GM21723 (cell line): ENCODE measurements at regions not wholly inside any gene's neighbourhood (a gene's known extent, or its start where the extent isn't known, plus 50 kb on each side); places are given as distances from the start of the nearest gene placed in this dataset.

ENCODE experiments used
- ATAC-seq: cut with Tn5 transposase; IDR thresholded peaks from one replicate; pipeline ENCODE4 v1.9.1; 2021; ENCODE audit warnings: mild to moderate bottlenecking, moderate library complexity; ENCODE audit not compliant: unreplicated experiment

DNA sequence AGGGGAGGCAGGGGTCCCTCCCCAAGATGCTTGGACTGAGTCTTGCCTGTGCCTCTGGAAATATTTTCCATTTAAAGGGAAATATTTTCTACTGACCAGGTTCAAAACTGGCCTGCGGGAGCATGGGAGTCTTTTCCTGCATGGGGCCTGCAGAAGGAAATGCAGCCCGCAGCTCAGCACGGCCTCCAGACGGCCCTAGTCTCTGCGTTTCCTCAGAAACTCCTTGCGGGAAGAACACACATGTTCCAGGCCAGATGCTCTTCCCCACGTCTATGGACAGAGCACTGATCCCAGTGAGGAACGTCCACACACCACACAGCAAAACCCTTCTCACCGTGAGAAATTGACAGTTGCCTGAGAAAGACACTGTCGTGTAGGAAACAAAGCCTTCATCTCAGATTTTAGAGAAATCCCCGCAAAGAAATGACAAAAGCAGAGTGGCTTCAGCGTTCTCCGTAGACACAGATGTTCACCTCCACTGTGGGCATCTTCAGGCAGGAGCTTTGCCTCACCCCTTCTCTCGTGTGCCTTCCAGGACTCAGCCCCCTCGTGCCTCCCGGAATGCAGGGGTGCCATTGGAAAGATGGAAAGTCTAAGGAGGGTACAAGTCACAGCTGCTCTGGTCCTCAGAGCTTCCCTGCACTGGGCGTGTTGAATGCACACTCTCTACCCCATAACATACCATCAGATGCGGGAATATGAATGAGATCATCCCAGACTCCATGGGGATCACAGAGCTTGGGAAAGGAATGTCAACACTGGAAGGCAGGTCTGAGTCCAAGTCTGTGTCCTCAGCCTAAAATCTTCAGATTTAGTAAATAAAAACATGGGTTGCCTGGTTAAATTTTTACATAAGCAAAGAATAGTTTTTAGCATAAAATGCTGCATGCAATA is 438.7 kb upstream of the SALL3 start:
- no peak for ATAC-seq

DNA sequence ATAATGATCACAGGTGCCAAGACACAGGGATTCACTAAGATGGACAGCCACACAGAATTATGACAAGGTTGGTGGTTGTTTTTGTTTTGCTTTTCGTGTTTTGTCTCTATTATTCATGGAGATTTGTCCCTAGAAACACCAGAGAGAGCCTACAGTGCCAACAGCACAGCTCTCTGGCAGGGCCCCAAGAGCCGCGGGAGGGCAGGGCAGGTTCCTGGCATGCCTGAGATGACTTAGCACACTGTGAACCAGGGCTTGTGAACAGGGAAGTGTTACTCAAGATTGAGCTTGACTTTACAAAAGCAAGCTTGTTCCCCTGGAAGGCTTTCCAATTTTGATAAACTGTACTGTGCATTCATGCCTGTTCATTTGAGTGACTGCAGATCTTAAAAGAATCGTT is 437.4 kb upstream of the SALL3 start:
- no peak for ATAC-seq

DNA sequence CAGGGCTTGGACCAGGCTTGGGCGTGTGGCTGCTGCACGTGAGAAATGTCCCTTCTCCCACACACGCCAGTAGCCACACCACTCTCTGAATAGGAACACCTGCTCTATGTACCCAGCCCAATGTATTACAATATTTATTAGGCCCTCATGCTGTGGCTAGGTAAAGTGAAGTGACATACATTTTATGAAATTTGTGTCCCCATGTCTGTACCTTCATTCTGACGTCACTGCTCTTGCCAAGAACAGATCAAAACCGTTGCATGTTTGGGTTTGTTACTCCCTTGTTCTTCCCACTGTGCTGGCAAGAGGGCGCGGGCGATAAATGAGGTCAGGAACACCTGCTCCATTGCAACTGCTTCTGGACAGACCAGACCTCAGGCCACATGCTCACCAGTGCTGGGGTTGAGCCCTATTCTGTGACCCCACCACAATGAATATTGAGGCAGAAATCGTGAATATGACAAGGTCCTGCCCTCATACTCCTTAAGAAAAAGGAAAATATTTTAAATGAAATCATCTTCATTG is 436.4 kb upstream of the SALL3 start:
- ATAC-seq: no peak

DNA sequence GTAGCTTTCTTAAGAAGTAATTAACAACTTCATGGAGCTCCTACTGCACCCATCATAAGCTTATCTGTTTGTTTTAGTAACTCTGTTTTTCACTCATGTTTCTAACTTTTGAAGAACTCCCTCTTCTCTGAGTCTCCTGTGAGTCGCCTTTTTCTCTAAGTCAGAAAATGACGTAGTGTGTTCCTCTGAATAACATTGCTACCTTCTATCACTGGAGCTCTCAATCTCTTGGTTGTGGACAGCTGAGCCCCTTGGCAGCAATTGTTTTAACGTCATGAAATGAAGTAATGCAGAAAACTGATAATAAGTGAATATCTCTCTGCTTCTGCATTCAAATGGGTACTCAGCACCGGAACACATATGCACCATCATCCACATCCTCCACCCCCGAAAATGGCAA is 433.3 kb upstream of the SALL3 start:
- ATAC-seq: no peak

DNA sequence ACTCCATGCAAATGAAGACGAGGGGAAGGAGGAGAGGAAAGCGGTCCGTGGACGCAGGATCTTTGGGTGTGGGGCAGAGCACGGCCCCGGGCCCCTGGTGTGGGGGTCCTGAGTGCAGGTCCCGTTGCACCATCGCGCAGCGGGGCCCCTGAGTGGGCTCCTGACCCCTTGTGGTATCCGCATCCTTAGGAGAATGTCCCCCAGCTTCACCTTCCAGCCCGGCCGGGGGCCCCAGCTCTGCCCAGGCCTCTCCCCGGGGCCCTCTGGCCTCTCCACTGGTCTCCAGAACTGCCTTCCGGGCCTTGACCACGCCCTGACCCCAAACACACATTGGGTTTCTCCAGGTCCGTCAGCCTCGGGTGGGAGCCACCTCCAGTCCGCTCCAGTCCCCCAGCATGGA is 431.8 kb upstream of the SALL3 start:
- ATAC-seq: no peak

DNA sequence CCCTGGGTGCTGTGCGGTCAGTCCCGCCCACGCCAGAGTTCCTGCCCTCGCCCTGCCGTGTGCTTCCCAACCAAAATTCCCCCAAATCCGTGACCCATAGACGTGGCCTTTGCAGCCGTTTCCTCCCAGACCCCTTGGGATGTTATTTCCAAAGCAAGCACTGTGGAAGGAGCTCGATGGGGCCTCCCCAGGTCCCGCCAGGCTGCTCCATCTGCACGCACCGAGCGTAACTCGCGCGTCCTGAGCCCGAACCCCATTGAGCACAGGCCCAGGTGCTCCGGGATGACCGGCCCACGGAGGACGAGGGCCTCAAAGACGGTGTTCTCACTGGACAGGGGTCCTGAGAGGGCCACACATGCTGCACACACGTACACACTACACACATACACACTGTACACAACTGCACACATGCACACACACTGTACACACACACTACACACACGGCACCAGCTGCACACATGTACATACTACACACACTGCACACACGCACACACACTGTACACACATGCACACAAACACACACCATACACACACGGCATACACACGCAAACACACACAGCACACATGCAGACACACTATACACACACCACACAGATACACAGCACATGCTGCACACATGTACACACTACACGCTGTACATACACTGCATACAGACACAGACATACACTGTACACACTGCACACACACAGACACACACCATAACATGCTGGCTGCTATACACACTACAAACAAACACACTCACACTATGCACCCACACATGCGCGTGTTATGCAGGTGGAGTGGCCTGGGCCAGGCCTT is 431.2 kb upstream of the SALL3 start:
- ATAC-seq: no peak

DNA sequence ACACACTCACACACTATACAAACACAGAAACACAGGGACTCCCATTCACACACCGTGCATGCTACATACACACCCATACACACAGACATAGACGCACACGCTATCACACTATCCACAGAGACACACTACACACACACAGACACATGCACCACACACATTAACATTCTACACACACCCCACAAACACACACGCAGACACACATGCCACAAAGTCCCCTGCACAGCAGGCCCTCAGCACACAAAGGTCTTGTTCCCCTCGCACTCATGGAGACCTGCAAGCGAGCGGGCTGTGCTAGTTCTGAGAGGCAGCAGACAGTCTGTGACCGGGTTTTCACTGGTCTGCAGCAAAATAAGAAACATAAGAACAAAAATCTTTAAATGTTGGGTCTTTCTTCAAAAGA is 429.6 kb upstream of the SALL3 start:
- ATAC-seq: no peak

DNA sequence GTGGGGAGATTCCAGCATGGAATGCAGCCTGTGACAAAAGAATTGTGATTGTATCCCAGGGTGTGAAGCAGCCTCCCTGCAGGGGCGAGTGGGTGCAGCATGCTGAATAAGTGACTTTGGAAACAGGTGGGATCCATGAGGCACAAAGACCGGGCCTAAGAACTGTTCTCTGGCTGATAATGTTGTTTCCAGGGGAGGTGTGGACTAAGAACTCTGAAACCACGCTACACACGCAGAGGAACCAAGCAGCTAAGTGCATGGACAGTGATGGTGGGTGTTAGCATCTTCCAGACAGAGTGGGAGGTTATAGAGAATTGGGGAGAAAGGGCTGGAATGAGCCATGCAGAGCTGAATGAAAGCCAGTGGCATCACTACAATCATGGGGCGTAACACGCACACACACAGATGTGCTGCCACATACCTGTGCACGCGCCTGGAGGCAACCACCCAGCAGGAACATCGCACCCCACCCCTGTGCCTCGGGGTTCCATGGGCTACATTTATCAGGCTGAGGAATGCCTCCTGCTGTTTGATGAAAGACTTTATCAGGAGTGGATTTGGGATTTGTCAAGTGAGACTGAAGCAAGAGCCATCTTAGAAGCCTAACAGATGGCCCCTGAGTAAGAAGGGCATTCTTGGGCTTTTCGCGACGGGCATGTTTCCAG is 424.5 kb upstream of the SALL3 start:
- ATAC-seq: no peak

DNA sequence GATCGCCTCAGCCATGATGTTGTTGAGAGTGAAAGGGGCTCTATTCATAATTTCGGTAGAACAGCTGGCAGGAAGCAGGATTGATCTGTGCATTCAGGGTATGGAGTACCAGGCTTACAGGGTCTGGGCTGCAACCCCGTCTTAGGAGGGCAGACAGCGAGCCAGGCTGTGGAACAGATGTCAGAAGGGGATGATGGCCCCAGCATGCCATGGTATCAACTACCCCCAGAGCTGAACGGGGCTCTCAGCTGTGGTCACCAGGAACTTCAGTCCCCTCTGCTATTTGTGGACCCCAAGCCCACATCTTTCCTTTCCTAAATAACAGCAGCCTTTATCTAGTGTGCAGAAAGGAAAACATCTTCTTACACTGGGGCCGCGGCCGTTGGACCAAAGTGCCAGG is 422.2 kb upstream of the SALL3 start:
- ATAC-seq: no peak

DNA sequence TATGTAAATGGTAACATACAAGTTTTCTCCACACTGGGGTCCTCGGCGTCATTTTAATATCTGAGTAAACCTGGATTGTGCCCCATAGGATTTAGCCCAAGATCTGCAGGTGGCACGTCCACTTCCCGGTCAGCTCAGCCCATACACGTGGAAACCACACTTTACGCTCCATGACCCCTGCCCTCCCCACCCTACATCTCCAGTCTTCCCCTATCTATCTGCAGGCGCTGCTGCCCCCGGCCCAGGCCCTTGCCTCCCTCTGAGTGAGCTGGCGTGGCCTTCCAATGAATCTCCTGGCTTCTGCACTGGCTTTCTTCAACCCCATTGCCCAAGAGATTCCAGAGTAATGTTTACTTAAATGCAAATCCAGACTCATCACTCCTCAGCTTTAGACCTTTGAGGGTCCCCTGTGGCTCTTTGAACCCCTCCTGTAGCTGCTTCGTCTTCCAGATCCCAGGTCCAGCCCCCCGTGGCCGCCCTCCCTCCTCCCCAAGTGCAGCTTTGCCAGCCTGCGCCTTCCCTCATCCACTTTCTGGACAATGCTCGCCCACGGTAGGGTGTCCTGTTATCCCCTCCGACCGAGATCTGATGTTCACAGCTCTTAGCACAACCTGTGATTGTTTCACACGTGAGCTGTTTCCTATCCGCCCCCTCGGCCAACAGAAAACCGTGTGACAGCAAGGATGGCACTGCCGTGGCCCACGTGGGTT is 421.4 kb upstream of the SALL3 start:
- ATAC-seq: no peak

DNA sequence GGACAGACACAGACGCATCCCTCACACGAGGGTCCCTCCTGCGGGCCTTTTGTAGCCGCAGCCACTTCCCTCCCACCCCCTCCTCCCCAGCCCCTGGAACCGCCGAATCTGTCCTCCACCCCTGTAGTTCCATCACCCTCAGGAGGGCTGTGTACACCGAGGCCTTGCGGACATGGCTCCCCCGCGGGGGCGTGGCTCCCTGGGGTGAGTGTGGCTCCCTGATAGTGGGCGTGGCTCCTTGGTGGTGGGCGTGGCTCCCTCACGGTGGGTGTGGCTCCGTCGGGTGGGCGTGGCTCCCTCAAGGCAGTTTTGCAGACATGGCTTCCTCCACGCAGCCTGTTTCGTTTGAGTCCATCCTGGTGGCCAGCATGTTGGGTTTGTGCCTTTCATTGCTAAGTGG is 420.7 kb upstream of the SALL3 start:
- ATAC-seq: no peak

DNA sequence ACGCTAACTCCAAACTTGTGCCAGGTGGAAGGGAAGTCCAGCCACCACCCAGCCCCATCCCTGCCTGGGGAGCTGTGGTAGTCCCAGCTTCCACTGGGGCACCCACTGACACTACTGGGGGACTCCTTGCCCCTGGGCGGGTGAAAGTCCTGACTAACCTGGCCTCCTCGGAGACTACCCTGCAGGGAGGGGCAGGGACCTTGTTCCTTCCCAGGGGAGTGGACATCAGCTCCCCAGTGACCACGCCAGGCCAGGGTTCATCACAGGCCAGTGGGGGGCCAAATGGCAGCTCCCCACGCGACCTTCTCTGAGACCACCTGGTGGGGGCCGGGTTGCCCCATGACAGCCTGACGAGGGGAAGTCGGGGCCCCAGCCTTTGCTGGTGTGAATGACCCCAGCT is 420.0 kb upstream of the SALL3 start:
- no peak for ATAC-seq

DNA sequence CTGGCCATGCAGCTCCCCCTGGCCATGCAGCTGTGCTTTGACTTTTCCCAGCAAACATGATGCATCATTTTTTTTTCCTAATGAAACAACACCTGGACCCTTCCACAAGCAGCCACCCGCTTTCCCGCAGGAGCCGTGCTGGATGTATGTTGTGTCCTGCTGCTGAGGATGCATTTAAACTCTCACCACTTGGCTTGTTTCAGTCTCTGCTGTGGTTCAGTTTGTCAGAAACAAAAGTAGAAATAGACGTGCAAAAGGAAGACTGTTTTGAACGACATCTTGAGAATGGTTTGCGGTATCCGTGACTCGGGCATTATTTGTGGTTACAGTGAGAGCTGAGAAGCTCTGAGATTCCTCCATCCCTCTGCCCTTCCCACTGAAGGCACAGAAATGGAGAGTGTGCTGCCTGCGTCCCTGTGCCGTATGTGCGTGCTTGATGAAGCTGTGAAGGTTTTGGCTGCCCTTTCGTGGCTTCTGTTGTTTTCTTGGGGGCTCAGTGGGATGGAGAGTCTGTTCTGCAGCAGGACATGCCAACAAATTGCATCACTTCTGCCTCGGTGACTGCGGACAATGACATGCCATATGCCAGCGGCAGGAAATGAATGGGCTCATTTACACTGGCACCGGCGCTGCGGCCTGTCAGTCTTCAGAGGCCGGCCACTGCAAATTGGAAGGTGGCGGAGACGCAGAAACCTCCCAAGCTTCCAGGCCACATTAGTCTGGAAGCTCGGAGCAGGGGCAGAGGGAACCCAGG is 417.7 kb upstream of the SALL3 start:
- ATAC-seq: no peak

DNA sequence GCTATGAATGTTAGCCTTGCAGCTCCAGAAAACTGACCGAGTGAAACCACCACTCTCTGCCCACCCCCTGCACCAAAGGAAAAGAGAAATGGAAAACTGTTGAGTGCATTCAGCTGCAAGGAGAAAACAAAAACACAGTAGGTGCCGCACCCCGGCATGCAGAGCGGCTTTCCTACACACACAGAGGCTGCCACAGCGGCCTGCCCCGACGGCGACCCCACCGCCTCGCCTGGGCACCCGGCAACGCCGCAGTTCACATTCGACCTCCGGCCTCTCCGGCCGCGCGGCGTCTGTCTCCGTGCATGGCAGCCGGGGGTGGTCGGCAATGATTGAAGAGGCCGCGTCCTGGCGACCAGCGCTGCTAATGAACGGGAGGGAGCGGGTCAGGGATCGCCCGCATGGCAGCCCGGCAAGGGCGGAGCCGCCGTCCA is 417.1 kb upstream of the SALL3 start:
- ATAC-seq: no peak

DNA sequence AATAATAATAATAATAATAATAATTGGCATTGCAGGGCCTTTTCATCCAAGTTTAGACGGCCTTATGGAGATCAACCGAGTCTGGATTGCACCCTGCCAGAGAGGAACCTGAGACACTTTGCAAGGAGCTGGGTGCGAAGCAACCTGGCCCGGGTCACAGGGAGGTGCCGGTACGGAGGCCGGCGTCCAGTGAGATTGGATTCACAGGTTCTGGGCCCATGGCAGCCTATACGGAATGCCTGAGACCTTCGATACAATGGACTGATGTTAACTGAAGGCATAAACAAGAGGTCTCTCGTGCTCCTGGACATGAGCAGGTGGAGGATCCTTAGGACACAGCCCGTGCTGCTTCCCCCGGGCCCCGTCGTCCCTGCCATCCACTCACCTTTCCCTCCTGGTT is 416.5 kb upstream of the SALL3 start:
- no peak for ATAC-seq

DNA sequence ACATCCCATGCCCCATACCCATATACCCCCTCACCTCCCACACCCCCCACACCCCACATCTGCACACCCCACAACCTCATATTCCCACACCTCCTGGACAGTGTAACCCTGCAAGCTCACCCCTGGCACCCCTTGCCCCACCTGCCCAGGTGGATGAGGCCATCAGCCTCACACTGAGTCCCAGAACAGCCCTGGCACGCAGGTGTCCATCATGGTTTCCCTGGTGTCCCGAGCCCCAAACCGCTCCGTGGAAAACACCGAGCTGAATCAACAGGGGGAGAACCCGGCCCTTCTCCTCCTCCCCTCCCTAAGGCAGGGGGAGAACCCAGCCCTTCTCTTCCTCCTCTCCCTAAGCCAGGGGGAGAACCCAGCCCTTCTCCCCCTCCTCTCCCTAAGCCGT is 415.6 kb upstream of the SALL3 start:
- ATAC-seq: no peak

DNA sequence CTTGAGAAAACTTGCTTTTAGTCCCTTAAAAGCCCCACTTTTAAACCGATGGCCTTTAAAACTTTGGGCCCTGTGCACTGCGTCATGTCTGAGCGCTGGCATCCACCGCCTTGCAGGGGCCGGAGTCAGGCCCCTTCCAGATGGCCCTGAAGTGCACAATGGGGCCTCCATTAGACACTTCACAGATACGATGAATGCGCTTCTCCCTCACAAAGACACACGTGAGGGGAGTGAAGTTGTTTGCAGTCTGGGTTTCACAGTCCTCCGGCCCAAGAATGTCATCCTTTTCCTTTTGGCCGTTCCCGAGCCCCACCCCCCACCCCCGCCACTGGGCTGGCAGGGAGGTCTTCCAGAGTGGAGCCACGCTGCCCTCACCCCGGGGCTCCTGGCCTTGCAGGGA is 415.1 kb upstream of the SALL3 start:
- no peak for ATAC-seq

DNA sequence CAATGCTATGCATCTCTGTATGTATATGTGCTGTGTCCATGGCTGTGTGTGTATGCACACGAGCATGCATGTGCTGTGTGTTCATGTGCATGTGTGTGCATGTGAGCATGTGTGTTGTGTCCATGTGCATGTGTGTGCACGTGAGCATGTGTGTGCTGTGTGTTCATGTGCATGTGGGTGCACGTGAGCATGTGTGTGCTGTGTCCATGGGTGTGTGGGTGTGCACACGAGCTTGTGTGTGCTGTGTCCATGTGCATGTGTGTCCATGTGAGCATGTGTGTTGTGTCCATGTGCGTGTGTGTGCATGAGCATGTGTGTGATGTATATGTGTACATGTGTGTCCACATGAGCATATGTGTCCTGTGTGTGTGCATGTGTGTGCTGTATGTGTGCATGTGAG is 414.4 kb upstream of the SALL3 start:
- ATAC-seq: no peak

DNA sequence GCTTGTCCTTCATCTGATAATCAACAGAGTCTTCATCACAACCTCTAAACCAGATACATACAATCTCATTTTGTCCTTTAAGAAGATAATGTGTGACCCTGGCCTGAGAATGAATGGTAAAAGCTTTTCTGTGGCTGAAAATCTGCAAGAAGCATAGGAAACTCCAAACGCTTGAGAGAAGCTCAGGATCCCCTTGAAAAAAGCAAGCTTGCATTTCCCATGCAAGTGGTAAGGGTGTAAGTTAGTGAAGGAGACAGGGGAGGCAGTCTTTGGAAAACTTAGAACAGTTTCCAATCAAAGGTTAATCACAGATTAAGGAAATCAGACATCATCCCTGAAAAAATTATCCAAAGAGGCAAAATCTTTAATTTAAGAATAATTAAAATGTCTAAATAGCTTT is 413.6 kb upstream of the SALL3 start:
- no peak for ATAC-seq

DNA sequence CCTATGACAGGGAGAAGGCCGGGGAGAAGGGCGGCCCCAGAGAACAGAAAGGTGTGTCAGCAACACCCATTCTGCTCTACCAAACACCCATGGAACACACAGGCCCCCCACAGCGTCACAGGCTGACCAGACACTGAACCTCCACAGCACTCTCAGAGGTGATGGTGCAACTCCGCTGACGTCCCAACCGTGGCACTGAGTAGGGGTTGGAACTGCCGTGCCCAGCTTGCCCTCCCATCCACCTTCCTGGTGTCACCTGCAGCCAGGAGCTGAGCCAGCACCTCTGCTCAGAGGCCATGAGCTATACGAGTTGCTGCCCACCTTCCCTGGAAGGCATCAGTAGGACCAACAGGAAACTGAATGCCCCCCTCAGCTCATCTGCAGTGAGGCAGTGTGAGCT is 412.9 kb upstream of the SALL3 start:
- ATAC-seq: no peak
